HL-60 (cell line): ENCODE measurements at regions not wholly inside any gene's neighbourhood (a gene's known extent, or its start where the extent isn't known, plus 50 kb on each side); places are given as distances from the start of the nearest gene placed in this dataset.

Source experiments
- DNase-seq, 2 experiments: peaks; one replicate each; pipeline ENCODE4 v3.0.0-alpha.2; 2010 to 2020; ENCODE audit warnings: low read depth in 1 of 2, low spot score in 1 of 2
- H3K27ac ChIP-seq: fragments of 250-450 bp; sonication (Bioruptor Pico); replicated peaks from 2 replicates; pipeline ENCODE4 v1.5.1; 2020; ENCODE audit warnings: mild to moderate bottlenecking, moderate library complexity
- H3K27me3 ChIP-seq: fragments of 250-450 bp; sonication (Bioruptor Pico); 2 replicates; pipeline ENCODE4 v1.5.1; 2021; ENCODE audit warnings: mild to moderate bottlenecking, moderate library complexity; ENCODE audit not compliant: insufficient read depth, poor library complexity, severe bottlenecking
- H3K4me3 ChIP-seq: replicated peaks from 2 replicates; pipeline ENCODE4 v1.5.1; 2011; ENCODE audit warnings: mild to moderate bottlenecking, control low read depth, low read length; ENCODE audit not compliant: insufficient read depth
- GABPA ChIP-seq: IDR thresholded peaks from 2 replicates; pipeline ENCODE4 v1.6.1; 2012; ENCODE audit warnings: low read depth
- POLR2AphosphoS5 ChIP-seq: IDR thresholded peaks from 2 replicates; pipeline ENCODE4 v1.6.1; 2012; ENCODE audit warnings: low read depth
- SPI1 ChIP-seq: IDR thresholded peaks from 2 replicates; pipeline ENCODE4 v1.6.1; 2012; ENCODE audit warnings: low read depth, mild to moderate bottlenecking, borderline replicate concordance
- TF ChIP-seq, protein P1 (sequence below): IDR thresholded peaks from 2 replicates; pipeline ENCODE4 v1.6.1; 2012; ENCODE audit warnings: low read depth; ENCODE audit not compliant: insufficient replicate concordance
- TF ChIP-seq, protein P2 (sequence below): IDR thresholded peaks from one replicate; pipeline ENCODE4 v1.5.1; 2011; ENCODE audit warnings: low read length, control low read depth, inconsistent platforms; ENCODE audit not compliant: insufficient read depth

DNA sequence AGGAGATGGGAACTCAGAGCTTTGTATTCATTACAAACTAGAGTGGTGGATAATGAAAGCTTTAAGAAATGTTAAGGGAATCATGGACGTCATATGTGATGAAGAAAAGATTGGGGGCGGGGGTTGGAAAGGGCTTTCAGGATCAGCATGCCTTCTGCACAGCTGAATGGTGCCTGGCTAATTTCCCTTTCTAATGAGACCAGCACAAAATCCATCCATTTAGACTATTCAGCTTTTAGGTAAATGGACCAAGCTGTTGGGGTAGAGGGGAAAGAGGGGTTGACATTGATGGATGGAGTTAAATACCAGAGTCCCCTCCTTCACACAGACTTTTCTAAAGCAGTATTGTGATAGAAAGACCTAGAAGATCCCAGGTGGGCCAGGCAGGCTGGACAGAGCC lies 737.9 kb upstream of the WWC1 start:
- Histone ChIP-seq H3K27me3 (no peaks in the 10 kb centered on the region), H3K27ac (no peak overlapping the region), H3K4me3 (no peak overlapping the region)
- no peak for DNase-seq
- TF ChIP-seq GABPA, result no peak
- TF ChIP-seq POLR2AphosphoS5, result no peak
- TF ChIP-seq, protein P1, sequence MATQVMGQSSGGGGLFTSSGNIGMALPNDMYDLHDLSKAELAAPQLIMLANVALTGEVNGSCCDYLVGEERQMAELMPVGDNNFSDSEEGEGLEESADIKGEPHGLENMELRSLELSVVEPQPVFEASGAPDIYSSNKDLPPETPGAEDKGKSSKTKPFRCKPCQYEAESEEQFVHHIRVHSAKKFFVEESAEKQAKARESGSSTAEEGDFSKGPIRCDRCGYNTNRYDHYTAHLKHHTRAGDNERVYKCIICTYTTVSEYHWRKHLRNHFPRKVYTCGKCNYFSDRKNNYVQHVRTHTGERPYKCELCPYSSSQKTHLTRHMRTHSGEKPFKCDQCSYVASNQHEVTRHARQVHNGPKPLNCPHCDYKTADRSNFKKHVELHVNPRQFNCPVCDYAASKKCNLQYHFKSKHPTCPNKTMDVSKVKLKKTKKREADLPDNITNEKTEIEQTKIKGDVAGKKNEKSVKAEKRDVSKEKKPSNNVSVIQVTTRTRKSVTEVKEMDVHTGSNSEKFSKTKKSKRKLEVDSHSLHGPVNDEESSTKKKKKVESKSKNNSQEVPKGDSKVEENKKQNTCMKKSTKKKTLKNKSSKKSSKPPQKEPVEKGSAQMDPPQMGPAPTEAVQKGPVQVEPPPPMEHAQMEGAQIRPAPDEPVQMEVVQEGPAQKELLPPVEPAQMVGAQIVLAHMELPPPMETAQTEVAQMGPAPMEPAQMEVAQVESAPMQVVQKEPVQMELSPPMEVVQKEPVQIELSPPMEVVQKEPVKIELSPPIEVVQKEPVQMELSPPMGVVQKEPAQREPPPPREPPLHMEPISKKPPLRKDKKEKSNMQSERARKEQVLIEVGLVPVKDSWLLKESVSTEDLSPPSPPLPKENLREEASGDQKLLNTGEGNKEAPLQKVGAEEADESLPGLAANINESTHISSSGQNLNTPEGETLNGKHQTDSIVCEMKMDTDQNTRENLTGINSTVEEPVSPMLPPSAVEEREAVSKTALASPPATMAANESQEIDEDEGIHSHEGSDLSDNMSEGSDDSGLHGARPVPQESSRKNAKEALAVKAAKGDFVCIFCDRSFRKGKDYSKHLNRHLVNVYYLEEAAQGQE, result no peak
- TF ChIP-seq, protein P2, sequence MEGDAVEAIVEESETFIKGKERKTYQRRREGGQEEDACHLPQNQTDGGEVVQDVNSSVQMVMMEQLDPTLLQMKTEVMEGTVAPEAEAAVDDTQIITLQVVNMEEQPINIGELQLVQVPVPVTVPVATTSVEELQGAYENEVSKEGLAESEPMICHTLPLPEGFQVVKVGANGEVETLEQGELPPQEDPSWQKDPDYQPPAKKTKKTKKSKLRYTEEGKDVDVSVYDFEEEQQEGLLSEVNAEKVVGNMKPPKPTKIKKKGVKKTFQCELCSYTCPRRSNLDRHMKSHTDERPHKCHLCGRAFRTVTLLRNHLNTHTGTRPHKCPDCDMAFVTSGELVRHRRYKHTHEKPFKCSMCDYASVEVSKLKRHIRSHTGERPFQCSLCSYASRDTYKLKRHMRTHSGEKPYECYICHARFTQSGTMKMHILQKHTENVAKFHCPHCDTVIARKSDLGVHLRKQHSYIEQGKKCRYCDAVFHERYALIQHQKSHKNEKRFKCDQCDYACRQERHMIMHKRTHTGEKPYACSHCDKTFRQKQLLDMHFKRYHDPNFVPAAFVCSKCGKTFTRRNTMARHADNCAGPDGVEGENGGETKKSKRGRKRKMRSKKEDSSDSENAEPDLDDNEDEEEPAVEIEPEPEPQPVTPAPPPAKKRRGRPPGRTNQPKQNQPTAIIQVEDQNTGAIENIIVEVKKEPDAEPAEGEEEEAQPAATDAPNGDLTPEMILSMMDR, result no peak

DNA sequence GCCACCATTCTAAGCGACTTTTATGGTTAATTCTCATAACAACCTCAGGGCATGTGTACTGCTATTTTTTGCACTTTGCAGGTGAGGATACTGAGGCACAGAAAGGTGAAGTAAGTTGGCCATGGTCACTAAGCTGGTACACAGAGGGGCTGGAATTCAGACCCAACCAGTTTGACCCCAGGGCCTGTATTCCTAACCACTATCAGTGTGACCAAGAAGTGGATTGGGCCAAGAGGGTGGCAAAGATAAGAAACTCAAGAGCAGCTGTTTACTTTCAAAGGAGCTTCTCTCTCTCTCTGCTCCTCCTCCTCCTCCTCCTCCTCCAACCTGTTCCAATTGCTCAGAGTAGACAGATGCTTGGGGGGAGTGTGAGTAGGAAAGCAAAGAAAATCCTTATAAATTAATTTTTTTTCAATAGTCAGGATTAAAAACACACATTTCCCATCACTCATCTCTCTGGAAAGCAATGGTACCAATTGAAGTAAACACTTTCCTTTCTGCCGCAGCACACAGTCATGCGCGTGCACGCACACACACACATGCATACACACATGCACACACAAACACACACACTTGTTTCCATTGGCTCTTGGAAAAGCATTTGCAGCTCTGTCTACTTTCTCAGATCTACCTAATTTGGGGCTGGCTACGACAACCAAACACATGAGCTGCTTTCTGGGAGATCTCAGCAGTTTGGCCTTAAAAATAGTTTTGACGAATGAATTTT lies 736.7 kb upstream of the WWC1 start:
- Histone ChIP-seq H3K27me3 (no peaks in the 10 kb centered on the region), H3K4me3 (no peak overlapping the region), H3K27ac (no peak overlapping the region)
- DNase-seq, result no peak
- TF ChIP-seq GABPA (no peak), POLR2AphosphoS5 (no peak), SPI1 (no peak)
- TF ChIP-seq, protein P2, result no peak
- TF ChIP-seq, protein P1, result no peak

DNA sequence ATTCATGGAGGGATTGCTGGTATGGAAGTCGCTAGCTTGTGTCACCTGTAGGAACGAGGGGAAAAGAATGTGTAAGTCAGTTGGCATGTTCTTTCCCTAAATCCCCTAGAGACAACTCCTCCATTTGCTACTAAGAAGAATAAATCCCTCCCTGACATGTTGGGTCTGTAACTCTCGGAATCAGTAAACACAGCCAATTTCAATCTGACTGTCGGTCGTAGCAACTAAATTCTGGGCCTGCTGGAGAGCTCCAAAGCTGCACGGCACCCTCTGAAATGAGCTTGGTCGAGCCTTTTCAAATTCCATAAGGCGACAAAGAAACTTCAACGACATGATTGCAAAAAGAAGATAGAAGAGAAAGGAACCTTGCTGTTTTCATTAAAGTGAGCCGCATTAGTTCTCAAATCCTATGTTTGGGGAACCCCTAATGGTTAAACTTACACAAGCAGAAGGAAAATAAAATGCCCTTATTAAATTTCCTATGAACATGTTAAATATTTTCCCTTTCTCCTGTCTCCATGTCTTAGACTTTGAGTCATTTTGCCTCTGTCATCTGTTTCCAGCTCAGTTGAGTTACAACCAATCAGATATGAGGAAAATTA lies 735.8 kb upstream of the WWC1 start:
- H3K27me3 ChIP-seq, result no peaks in the 10 kb centered on the region
- TF ChIP-seq, protein P2, result no peak
- TF ChIP-seq, protein P1, result no peak
- TF ChIP-seq POLR2AphosphoS5 (no peak), GABPA (no peak), SPI1 (no peak)
- H3K4me3 ChIP-seq, result no peak overlapping the region
- H3K27ac ChIP-seq, result no peak overlapping the region
- DNase-seq, result no peak
